ENCODE measurements at regions not wholly inside any gene's neighbourhood (a gene's known extent, or its start where the extent isn't known, plus 50 kb on each side); places are given as distances from the start of the nearest gene placed in this dataset.

DNA sequence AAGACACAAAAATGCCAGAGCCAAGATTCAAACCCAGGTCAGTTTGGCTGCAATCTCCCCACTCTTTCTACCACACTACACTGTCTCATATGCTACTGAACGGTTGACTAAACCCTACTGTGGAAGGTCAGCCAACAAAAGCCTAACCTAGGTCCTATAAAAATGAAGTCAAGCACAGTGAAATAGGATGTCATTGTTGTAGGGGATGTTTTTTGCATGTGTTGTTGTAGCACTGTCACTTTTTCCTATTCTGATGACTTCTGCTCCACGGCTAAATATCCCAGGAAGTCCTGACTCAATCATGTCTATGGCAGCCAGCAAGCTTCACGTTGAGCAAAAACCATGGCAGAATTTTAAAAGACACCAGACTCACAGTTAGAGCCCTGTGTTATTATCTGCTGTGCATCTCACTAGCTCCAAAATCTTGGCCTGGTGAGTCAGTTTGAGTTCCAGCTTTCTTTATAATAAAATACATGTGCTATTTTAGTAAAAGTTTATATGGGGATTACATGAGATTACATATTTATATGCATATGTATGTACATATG is 322.1 kb upstream of the NT5E start:
- H3K27ac Mint-ChIP-seq, result no peak overlapping the region
- H3K4me3 Mint-ChIP-seq, result no peak overlapping the region
- no peaks in the 10 kb centered on the region for H3K4me1 Mint-ChIP-seq (ENCODE audit: low read depth)
- H3K27me3 Mint-ChIP-seq (ENCODE audit: low read depth), result no peaks in the 10 kb centered on the region
- H3K9me3 Mint-ChIP-seq, result no peaks in the 10 kb centered on the region
- H3K36me3 Mint-ChIP-seq (ENCODE audit: low read depth), result no peaks in the 10 kb centered on the region

DNA sequence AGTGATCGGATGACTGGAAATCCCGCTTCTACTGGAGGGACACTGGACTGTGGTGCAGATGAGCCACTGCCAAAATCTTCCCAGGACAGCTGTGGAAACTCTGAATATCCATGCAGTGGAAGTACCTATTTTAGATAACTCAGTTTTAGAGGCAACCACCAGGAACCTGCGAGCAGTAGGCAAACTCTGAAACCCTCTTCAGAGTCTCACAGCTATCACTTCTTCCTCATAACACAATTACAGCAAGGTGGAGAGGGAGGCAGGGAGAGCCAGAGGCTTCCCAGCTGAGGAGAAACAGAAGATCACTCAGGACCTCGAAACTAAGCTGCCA is 322.8 kb upstream of the NT5E start:
- Mint-ChIP-seq H3K27me3 (ENCODE audit: low read depth) (no peaks in the 10 kb centered on the region), H3K9me3 (no peaks in the 10 kb centered on the region), H3K27ac (no peak overlapping the region), H3K36me3 (ENCODE audit: low read depth) (no peaks in the 10 kb centered on the region), H3K4me1 (ENCODE audit: low read depth) (no peaks in the 10 kb centered on the region), H3K4me3 (no peak overlapping the region)

DNA sequence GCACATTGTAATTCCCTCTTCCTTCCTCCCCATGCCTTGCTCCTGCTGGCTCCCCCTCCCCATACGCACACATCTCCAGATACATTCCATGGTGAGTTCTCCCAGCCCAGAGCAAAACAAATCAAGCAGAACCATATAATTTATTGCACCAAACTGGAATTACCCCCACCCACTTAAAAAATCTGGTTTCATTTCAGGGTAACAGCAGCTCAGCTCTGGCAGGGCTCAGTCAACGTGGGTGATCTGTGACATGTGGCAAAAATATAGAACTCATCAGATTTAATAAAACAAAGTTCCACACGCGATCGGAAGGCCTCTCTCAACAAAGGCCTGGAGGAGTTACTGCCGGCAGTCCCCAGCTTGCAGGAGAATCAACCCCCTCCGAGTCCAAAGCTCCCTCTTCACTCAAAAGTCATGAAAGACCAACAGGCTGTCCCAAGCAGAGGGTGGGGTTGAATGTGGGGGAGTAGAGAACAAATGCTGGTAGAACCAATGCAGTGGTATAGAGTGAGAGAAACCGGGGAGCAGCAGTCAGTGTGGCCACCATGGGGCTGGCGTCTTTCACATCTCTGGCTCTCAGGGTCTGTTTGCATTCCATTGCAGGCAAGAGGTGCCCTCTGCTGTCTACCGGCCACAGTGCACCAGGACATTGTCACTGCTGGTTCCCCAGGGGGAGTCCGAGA is 323.3 kb upstream of the NT5E start:
- Mint-ChIP-seq H3K27ac (no peak overlapping the region), H3K9me3 (no peaks in the 10 kb centered on the region), H3K4me3 (no peak overlapping the region), H3K27me3 (ENCODE audit: low read depth) (no peaks in the 10 kb centered on the region), H3K4me1 (ENCODE audit: low read depth) (no peaks in the 10 kb centered on the region), H3K36me3 (ENCODE audit: low read depth) (no peaks in the 10 kb centered on the region)

DNA sequence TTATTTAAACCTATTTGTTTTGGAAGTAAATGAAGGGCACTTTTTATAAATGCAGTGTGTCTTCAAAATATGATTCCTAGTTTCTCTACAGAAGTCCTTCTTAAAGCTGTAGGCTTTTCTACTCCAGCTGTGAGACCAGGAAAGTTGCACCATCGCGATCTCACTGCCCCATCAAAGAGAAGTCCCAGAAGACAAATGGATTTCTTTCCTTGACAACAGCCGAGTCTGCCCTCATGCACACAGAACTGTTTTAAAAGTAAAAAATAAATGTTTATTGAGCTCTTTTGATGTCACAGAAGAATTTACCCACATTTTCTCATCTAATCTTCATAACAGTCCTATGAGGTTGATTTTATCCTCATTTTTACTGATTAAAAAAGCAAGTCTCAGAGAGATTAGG is 324.4 kb upstream of the NT5E start:
- H3K4me3 Mint-ChIP-seq, result no peak overlapping the region
- H3K4me1 Mint-ChIP-seq (ENCODE audit: low read depth), result no peaks in the 10 kb centered on the region
- no peaks in the 10 kb centered on the region for H3K36me3 Mint-ChIP-seq (ENCODE audit: low read depth)
- no peaks in the 10 kb centered on the region for H3K9me3 Mint-ChIP-seq
- no peaks in the 10 kb centered on the region for H3K27me3 Mint-ChIP-seq (ENCODE audit: low read depth)
- H3K27ac Mint-ChIP-seq, result no peak overlapping the region

DNA sequence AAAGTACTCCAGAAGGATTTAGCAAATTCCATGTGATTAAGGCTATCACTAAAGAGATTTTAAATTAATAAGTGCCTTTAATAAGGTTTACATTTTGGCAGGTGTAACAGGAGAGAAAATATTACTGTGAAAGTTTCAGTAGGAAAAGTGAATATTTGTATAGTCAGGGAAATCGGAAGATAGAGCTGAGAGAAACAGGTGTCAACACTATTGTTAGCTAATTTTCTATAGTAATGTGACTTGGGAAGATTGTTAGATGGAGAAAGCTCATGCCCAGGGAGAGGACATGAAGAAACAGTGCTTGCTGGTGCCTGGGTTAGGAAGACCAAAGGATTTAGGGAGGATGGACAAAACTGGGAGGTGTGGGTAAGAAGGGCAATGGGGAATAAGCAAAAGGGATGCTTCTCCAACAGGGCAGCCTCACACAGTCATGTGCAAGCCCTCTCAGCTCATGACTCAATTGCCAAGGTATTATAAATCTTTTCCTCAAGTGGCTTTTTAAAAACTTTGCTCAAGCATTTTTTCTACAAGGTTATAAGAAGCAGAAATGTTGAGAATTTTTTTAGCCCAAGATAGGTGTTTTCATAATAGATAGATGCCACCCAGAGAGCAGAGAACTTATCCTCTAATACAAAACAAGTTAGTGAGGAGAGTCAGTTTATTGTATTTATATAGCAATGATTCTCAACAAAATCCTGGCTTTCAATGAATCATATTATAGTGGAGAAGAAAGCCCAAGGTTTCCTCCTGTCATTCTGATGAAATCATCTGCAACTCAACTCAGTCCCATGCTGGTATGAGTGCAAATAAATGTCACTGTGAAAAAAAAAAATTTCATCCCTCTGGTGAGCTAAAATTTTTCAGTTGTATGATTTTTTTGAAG is 325.2 kb upstream of the NT5E start:
- Mint-ChIP-seq H3K4me3 (no peak overlapping the region), H3K4me1 (ENCODE audit: low read depth) (no peaks in the 10 kb centered on the region), H3K9me3 (no peaks in the 10 kb centered on the region), H3K27ac (no peak overlapping the region), H3K27me3 (ENCODE audit: low read depth) (no peaks in the 10 kb centered on the region), H3K36me3 (ENCODE audit: low read depth) (no peaks in the 10 kb centered on the region)

DNA sequence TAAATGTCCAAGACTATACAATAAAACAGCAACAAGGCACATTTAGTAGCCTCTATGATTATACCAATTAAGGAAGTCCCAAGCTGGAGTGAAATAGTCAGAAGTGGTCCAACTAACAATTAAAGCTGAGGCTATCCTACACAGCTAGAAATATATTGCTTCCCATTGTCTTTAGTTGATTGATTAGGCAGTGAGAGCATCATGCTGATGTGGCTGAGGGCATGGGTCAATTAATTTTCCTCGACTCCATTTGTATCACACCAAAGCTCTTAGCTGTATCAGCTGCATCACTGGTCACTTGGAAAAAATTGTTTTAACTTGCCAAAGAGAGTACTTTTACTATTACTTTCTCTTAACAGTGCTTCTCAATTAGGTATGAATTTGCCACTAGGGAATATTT is 328.7 kb upstream of the NT5E start:
- no peaks in the 10 kb centered on the region for H3K36me3 Mint-ChIP-seq (ENCODE audit: low read depth)
- H3K4me3 Mint-ChIP-seq, result no peak overlapping the region
- no peaks in the 10 kb centered on the region for H3K9me3 Mint-ChIP-seq
- H3K27me3 Mint-ChIP-seq (ENCODE audit: low read depth), result no peaks in the 10 kb centered on the region
- H3K4me1 Mint-ChIP-seq (ENCODE audit: low read depth), result no peaks in the 10 kb centered on the region
- H3K27ac Mint-ChIP-seq, result no peak overlapping the region

DNA sequence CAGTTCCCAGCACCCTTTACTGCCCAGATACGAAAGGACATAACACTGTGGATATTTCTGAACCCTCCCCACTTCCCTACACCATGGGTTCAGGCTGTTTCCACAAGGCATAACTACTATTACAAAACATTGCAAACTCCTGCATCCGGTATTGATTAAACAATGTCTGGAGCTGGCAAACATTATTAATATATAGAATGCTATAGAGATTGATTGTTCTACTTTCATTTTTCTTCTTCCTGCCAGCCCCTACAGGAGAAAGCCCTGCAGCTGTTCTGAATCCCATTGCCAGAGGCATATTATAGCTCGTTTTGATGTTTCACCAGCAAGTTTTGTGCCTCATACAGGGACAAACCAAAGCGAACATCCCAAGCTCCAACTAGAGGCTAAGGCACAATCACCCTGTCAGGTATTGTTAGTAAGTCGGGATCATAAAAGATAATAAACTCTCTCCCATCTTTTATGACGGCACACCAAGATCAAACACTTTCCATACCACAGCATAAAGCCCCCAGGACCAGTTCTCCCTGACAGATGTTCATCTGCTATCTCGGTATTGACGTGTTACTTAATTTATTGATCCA is 331.1 kb upstream of the NT5E start:
- Mint-ChIP-seq H3K27me3 (ENCODE audit: low read depth) (no peaks in the 10 kb centered on the region), H3K27ac (no peak overlapping the region), H3K4me3 (no peak overlapping the region), H3K36me3 (ENCODE audit: low read depth) (no peaks in the 10 kb centered on the region), H3K4me1 (ENCODE audit: low read depth) (no peaks in the 10 kb centered on the region), H3K9me3 (no peaks in the 10 kb centered on the region)

DNA sequence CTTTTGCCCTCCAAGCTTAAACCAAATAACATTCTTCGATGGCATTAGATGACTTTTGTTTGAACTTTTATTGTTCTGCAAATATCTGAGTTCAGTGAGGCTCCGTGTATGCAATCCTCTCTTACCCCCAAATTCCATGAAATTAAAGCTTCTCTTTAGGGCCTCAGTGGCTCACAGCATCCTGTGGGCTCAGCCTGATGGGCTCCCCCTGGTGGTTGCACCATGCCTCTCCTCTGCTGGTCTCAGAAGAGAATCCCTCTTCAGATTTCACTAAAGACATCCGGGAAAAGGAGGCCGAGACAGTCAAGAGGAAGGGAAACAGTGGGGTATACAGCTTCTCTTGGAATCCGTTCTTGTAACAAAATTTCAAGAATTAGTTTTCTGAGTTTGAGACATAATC is 331.6 kb upstream of the NT5E start:
- H3K27me3 Mint-ChIP-seq (ENCODE audit: low read depth), result no peaks in the 10 kb centered on the region
- H3K4me1 Mint-ChIP-seq (ENCODE audit: low read depth), result no peaks in the 10 kb centered on the region
- H3K9me3 Mint-ChIP-seq, result no peaks in the 10 kb centered on the region
- no peaks in the 10 kb centered on the region for H3K36me3 Mint-ChIP-seq (ENCODE audit: low read depth)
- no peak overlapping the region for H3K4me3 Mint-ChIP-seq
- no peak overlapping the region for H3K27ac Mint-ChIP-seq

DNA sequence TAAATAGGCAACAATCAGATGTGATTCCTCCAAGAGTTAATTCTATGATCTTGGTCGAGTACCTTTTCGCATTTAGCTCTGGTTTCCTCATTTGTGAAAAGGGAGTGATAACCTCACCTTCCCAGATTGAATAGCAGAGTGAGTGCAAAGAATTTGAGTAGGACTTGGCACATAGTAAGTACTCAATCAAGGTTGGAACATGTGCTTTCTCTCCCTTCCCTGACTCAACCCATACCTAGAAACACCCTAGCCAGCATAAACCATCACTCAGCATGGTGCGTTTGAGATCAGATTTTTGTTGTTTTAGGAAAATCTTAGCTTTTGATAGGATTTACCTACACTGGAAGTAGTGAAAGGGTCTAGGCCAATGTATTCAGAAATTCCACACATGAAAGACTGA is 333.4 kb upstream of the NT5E start:
- H3K27ac Mint-ChIP-seq, result no peak overlapping the region
- no peaks in the 10 kb centered on the region for H3K4me1 Mint-ChIP-seq (ENCODE audit: low read depth)
- H3K27me3 Mint-ChIP-seq (ENCODE audit: low read depth), result no peaks in the 10 kb centered on the region
- H3K9me3 Mint-ChIP-seq, result no peaks in the 10 kb centered on the region
- H3K36me3 Mint-ChIP-seq (ENCODE audit: low read depth), result no peaks in the 10 kb centered on the region
- no peak overlapping the region for H3K4me3 Mint-ChIP-seq

DNA sequence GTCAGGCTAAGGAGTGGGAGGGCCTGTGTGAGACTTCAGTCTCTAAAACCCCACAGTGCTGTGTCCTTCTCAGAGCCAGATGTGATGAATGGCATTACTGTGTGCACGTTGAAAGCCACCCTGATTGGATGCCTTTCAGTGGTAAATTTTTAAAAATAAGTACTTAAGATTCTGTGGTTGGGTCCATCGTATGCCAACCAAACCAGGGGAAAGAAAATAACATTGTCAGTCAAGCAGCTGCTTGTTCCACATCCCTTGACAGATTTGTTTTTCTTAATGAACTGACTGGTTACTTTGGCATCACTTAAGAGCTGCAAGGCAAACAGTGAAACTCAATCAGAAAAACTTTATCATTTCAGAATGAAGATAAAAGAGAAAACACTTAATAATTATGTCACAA is 334.0 kb upstream of the NT5E start:
- H3K27me3 Mint-ChIP-seq (ENCODE audit: low read depth), result no peaks in the 10 kb centered on the region
- no peak overlapping the region for H3K4me3 Mint-ChIP-seq
- no peak overlapping the region for H3K27ac Mint-ChIP-seq
- H3K4me1 Mint-ChIP-seq (ENCODE audit: low read depth), result no peaks in the 10 kb centered on the region
- H3K9me3 Mint-ChIP-seq, result no peaks in the 10 kb centered on the region
- no peaks in the 10 kb centered on the region for H3K36me3 Mint-ChIP-seq (ENCODE audit: low read depth)

DNA sequence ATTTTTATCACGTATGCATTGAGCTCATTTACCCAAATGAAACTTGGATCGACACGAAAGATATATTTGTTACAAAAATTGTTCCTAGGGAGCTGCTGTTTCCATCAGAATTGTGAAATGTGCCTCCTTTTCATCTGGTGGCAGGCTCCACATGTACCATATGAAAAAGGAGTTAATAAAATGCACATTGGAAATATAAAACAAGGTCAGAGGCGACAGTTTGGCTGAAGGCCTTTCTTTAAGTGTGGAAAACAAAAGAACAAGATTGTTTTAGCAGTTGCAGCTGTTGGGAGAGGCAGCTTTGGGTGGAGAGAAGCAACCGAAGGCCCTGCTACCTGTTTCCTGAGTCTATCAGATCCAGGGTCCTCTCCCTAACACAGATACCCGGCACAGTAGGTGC is 334.5 kb upstream of the NT5E start:
- H3K4me3 Mint-ChIP-seq, result no peak overlapping the region
- H3K27ac Mint-ChIP-seq, result no peak overlapping the region
- no peaks in the 10 kb centered on the region for H3K27me3 Mint-ChIP-seq (ENCODE audit: low read depth)

DNA sequence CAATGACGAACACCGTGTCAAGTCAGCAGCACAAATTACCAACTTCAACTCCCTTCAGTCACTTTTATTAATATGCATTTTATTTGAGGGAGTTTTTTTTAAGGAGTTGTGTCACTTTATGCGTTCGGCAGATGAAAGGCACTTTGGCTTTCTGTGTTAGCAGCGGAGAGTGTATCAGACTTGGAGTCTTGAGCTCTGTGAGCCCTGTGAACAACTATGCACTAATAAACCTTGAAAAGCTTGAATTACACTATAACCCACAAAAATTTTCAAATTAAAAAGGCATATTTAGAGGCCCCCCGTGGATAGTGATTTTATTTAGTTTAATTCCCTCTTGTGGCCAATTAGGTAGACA is 335.3 kb upstream of the NT5E start:
- Mint-ChIP-seq H3K9me3 (no peaks in the 10 kb centered on the region), H3K36me3 (ENCODE audit: low read depth) (no peaks in the 10 kb centered on the region), H3K27me3 (ENCODE audit: low read depth) (no peaks in the 10 kb centered on the region), H3K27ac (no peak overlapping the region), H3K4me3 (no peak overlapping the region), H3K4me1 (ENCODE audit: low read depth) (no peaks in the 10 kb centered on the region)

More for the DNA sequence above, 334.5 kb upstream of the NT5E start:
- H3K4me1 Mint-ChIP-seq (ENCODE audit: low read depth), result no peaks in the 10 kb centered on the region
- H3K36me3 Mint-ChIP-seq (ENCODE audit: low read depth), result no peaks in the 10 kb centered on the region
- H3K9me3 Mint-ChIP-seq, result no peaks in the 10 kb centered on the region

DNA sequence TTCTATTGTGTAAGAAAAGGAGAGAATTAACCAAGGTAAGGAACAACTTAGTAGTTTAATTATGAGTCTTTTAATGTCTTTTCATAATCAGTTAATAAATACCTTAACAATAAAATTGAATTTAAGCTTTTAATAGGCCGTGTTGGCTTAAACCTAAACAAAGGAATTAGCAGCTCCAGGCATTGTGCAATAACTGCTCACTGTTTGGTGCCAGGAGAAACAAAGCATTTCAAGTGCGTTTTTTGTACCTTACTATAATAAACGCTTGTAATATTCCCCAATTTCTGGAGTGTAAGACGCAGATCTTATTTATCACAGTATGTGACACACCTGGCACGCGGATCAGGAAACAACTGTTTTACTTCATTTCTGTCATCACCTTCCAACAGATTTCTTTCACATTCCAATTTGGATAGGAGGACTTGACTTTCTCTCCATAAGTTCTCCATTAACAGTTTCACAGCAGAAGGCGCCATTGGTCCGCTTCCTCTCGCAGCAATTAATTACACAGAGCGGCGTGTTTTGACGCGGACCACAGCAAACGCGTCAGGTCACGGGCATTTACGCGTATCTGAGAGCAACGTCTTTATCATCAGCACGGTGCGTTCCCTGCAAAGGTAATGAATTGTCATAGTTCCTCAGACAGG is 335.8 kb upstream of the NT5E start:
- Mint-ChIP-seq H3K27ac (no peak overlapping the region), H3K9me3 (no peaks in the 10 kb centered on the region), H3K4me3 (no peak overlapping the region)

DNA sequence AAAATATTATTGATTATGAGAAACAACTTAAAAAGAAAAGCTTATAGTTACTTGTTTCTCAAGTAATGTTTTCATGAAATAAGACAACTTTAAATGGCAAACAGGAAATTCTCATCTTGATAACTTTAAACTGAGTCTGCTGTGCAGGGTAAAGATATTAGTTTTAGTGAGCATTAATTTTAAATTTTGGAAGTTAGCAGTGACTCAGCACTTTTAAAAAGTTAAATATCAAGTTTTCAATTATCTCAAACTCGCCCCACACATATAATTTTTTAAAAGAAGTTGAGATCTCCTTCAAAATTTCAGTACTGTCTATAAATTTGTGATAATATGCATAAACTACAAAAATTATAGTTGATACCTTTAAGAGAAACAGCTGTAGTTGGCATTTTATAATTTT is 337.3 kb upstream of the NT5E start:
- Mint-ChIP-seq H3K27ac (no peak overlapping the region), H3K4me3 (no peak overlapping the region), H3K9me3 (no peaks in the 10 kb centered on the region), H3K4me1 (ENCODE audit: low read depth) (no peaks in the 10 kb centered on the region), H3K27me3 (ENCODE audit: low read depth) (no peaks in the 10 kb centered on the region), H3K36me3 (ENCODE audit: low read depth) (no peaks in the 10 kb centered on the region)

More for the DNA sequence above, 335.8 kb upstream of the NT5E start:
- H3K27me3 Mint-ChIP-seq (ENCODE audit: low read depth), result no peaks in the 10 kb centered on the region
- no peaks in the 10 kb centered on the region for H3K36me3 Mint-ChIP-seq (ENCODE audit: low read depth)
- no peaks in the 10 kb centered on the region for H3K4me1 Mint-ChIP-seq (ENCODE audit: low read depth)
